Activated CD4-positive, alpha-beta T cell treated with anti-CD3 and anti-CD28 coated beads for 36 hours (primary cell): ENCODE measurements at regions not wholly inside any gene's neighbourhood (a gene's known extent, or its start where the extent isn't known, plus 50 kb on each side); places are given as distances from the start of the nearest gene placed in this dataset.

Source experiments
- ATAC-seq: fragments of 200-7000 bp; cut with Tn5 transposase; one replicate; pipeline ENCODE4 v1.10.0; 2021; ENCODE audit warnings: mild to moderate bottlenecking, moderate library complexity
- CTCF ChIA-PET: fragments of 350-600 bp; sonication (Branson Sonifier 250); formaldehyde crosslinking; loops from one replicate; lab custom pipeline; 2021; ENCODE audit warnings: antibody characterized with exemption; lab: Charles Lee
- POLR2A ChIA-PET: fragments of 350-600 bp; sonication (Branson Sonifier 250); formaldehyde crosslinking; loops from one replicate; lab custom pipeline; 2021; ENCODE audit warnings: antibody characterized with exemption, inconsistent platforms; lab: Charles Lee
- DNase-seq: peaks from one replicate; pipeline ENCODE4 v3.0.0-alpha.2; 2020
- H3K27ac Mint-ChIP-seq: one replicate; pipeline ENCODE4 v1.8.0; 2021; ENCODE audit warnings: mixed read lengths
- H3K27me3 Mint-ChIP-seq: one replicate; pipeline ENCODE4 v1.8.0; 2021; ENCODE audit warnings: mixed read lengths
- H3K36me3 Mint-ChIP-seq: one replicate; pipeline ENCODE4 v1.8.0; 2021; ENCODE audit warnings: low read depth, mixed read lengths
- H3K4me1 Mint-ChIP-seq: one replicate; pipeline ENCODE4 v1.8.0; 2021; ENCODE audit warnings: mixed read lengths
- H3K4me3 Mint-ChIP-seq: one replicate; pipeline ENCODE4 v1.8.0; 2021; ENCODE audit warnings: mild to moderate bottlenecking, moderate library complexity, mixed read lengths
- H3K9me3 Mint-ChIP-seq: one replicate; pipeline ENCODE4 v1.8.0; 2021; ENCODE audit warnings: low read depth, mixed read lengths
- intact Hi-C, 2 experiments: fragments of 100-400 bp; cut with DNase I in 1 of 2; cut with micrococcal nuclease in 1 of 2; formaldehyde crosslinking; loops; one replicate each; pipeline versions ENCODE4 v1.14.2 to v1.15.1; 2022 to 2024; cut with DNase I, micrococcal nuclease

- DNase-seq (peak; percentile 7), ATAC-seq (no peak)
- Mint-ChIP-seq H3K27me3 (peaks cover 31% of the 10 kb centered on the region), H3K36me3 (no peaks in the 10 kb centered on the region), H3K4me3 (no peak overlapping the region), H3K27ac (no peak overlapping the region), H3K4me1 (no peaks in the 10 kb centered on the region), H3K9me3 (no peaks in the 10 kb centered on the region)
- intact Hi-C loops: no loop called here
- ChIA-PET CTCF (no interaction called here), POLR2A (no interaction called here)
Observed at GRCh38 chr15:95326431-95327182, 1003.9 kb upstream of the NR2F2 start.

GRCh38 chr15:95327183-95327525, 1003.3 kb upstream of the NR2F2 start:
- ATAC-seq: no peak
- intact Hi-C loops: no loop called here
- H3K4me3 Mint-ChIP-seq: no peak overlapping the region

GRCh38 chr15:95327661-95328060, 1002.8 kb upstream of the NR2F2 start:
- no peak overlapping the region for H3K4me3 Mint-ChIP-seq
- POLR2A ChIA-PET: no interaction called here
- H3K27ac Mint-ChIP-seq: no peak overlapping the region
- ATAC-seq: no peak
- peaks cover 33% of the 10 kb centered on the region for H3K27me3 Mint-ChIP-seq
- CTCF ChIA-PET: no interaction called here
- no peaks in the 10 kb centered on the region for H3K4me1 Mint-ChIP-seq
- no peak for DNase-seq
- H3K36me3 Mint-ChIP-seq: no peaks in the 10 kb centered on the region
- intact Hi-C loops: no loop called here
- H3K9me3 Mint-ChIP-seq: no peaks in the 10 kb centered on the region

More at GRCh38 chr15:95327183-95327525, 1003.3 kb upstream of the NR2F2 start:
- H3K27me3 Mint-ChIP-seq: peaks cover 29% of the 10 kb centered on the region
- H3K9me3 Mint-ChIP-seq: no peaks in the 10 kb centered on the region
- ChIA-PET CTCF (no interaction called here), POLR2A (no interaction called here)
- DNase-seq: no peak
- no peak overlapping the region for H3K27ac Mint-ChIP-seq
- no peaks in the 10 kb centered on the region for H3K36me3 Mint-ChIP-seq
- H3K4me1 Mint-ChIP-seq: no peaks in the 10 kb centered on the region

- ATAC-seq (no peak), DNase-seq (no peak)
- no peaks in the 10 kb centered on the region for H3K36me3 Mint-ChIP-seq
- H3K27me3 Mint-ChIP-seq: peaks cover 33% of the 10 kb centered on the region
- H3K4me1 Mint-ChIP-seq: no peaks in the 10 kb centered on the region
- no peak overlapping the region for H3K4me3 Mint-ChIP-seq
- H3K9me3 Mint-ChIP-seq: no peaks in the 10 kb centered on the region
- CTCF ChIA-PET: no interaction called here
- POLR2A ChIA-PET: no interaction called here
- intact Hi-C loops: no loop called here
- H3K27ac Mint-ChIP-seq: no peak overlapping the region
Observed at GRCh38 chr15:95328559-95328958, 1001.9 kb upstream of the NR2F2 start.

GRCh38 chr15:95329362-95329761, 1001.1 kb upstream of the NR2F2 start:
- Mint-ChIP-seq H3K36me3 (no peaks in the 10 kb centered on the region), H3K27me3 (peaks cover 30% of the 10 kb centered on the region), H3K4me1 (no peaks in the 10 kb centered on the region), H3K9me3 (no peaks in the 10 kb centered on the region), H3K4me3 (no peak overlapping the region), H3K27ac (no peak overlapping the region)
- ChIA-PET CTCF (interaction anchor here (1.9 kb wide), 1 partner anchor 17 kb away, joined by 4 read pairs; no protein-coding TSS in a partner anchor), POLR2A (no interaction called here)
- DNase-seq (no peak), ATAC-seq (no peak)
- intact Hi-C loops: no loop called here

- H3K4me3 Mint-ChIP-seq: no peak overlapping the region
- ChIA-PET CTCF (no interaction called here), POLR2A (no interaction called here)
- ATAC-seq: no peak
- H3K27ac Mint-ChIP-seq: no peak overlapping the region
- H3K4me1 Mint-ChIP-seq: no peaks in the 10 kb centered on the region
- no peak for DNase-seq
- no peaks in the 10 kb centered on the region for H3K36me3 Mint-ChIP-seq
- no peaks in the 10 kb centered on the region for H3K9me3 Mint-ChIP-seq
- H3K27me3 Mint-ChIP-seq: peaks cover 15% of the 10 kb centered on the region
- intact Hi-C loops: no loop called here
Observed at GRCh38 chr15:95341686-95342085, 988.8 kb upstream of the NR2F2 start.

GRCh38 chr15:95345867-95346266, 984.6 kb upstream of the NR2F2 start:
- ATAC-seq (no peak), DNase-seq (no peak)
- ChIA-PET POLR2A (no interaction called here), CTCF (interaction anchor here (1.4 kb wide), 1 partner anchor 39 kb away, joined by 3 read pairs; no protein-coding TSS in a partner anchor)
- Mint-ChIP-seq H3K36me3 (no peaks in the 10 kb centered on the region), H3K27me3 (peaks cover 4% of the 10 kb centered on the region), H3K9me3 (no peaks in the 10 kb centered on the region), H3K4me3 (no peak overlapping the region), H3K4me1 (no peaks in the 10 kb centered on the region), H3K27ac (no peak overlapping the region)
- intact Hi-C loops: no loop called here

GRCh38 chr15:95346721-95347475, 983.6 kb upstream of the NR2F2 start:
- DNase-seq (no peak), ATAC-seq (no peak)
- intact Hi-C loops: no loop called here
- no peaks in the 10 kb centered on the region for H3K9me3 Mint-ChIP-seq
- H3K4me3 Mint-ChIP-seq: no peak overlapping the region
- no peaks in the 10 kb centered on the region for H3K36me3 Mint-ChIP-seq
- peaks cover 3% of the 10 kb centered on the region for H3K27me3 Mint-ChIP-seq
- H3K4me1 Mint-ChIP-seq: no peaks in the 10 kb centered on the region
- ChIA-PET CTCF (interaction anchor here (1.2 kb wide), 1 partner anchor 17 kb away, joined by 4 read pairs; no protein-coding TSS in a partner anchor), POLR2A (no interaction called here)
- no peak overlapping the region for H3K27ac Mint-ChIP-seq

GRCh38 chr15:95347837-95348236, 982.7 kb upstream of the NR2F2 start:
- Mint-ChIP-seq H3K4me1 (no peaks in the 10 kb centered on the region), H3K36me3 (no peaks in the 10 kb centered on the region), H3K27me3 (peaks cover 3% of the 10 kb centered on the region), H3K9me3 (no peaks in the 10 kb centered on the region), H3K4me3 (no peak overlapping the region), H3K27ac (no peak overlapping the region)
- intact Hi-C loops: no loop called here
- ChIA-PET CTCF (no interaction called here), POLR2A (no interaction called here)
- no peak for DNase-seq
- ATAC-seq: no peak

GRCh38 chr15:95350908-95351307, 979.6 kb upstream of the NR2F2 start:
- H3K4me3 Mint-ChIP-seq: no peak overlapping the region
- DNase-seq (no peak), ATAC-seq (no peak)
- intact Hi-C loops: no loop called here
- no peak overlapping the region for H3K27ac Mint-ChIP-seq
- H3K36me3 Mint-ChIP-seq: no peaks in the 10 kb centered on the region
- ChIA-PET POLR2A (no interaction called here), CTCF (no interaction called here)
- no peaks in the 10 kb centered on the region for H3K27me3 Mint-ChIP-seq
- no peaks in the 10 kb centered on the region for H3K4me1 Mint-ChIP-seq
- no peaks in the 10 kb centered on the region for H3K9me3 Mint-ChIP-seq

GRCh38 chr15:95352631-95353187, 977.8 kb upstream of the NR2F2 start:
- no peak for DNase-seq
- Mint-ChIP-seq H3K4me1 (no peaks in the 10 kb centered on the region), H3K36me3 (no peaks in the 10 kb centered on the region), H3K4me3 (no peak overlapping the region), H3K27ac (no peak overlapping the region), H3K27me3 (peaks cover 4% of the 10 kb centered on the region), H3K9me3 (no peaks in the 10 kb centered on the region)
- intact Hi-C loops: no loop called here
- ChIA-PET POLR2A (no interaction called here), CTCF (no interaction called here)
- ATAC-seq: no peak

GRCh38 chr15:95353512-95353911, 977.0 kb upstream of the NR2F2 start:
- ATAC-seq: no peak
- POLR2A ChIA-PET: no interaction called here
- Mint-ChIP-seq H3K4me1 (no peaks in the 10 kb centered on the region), H3K36me3 (no peaks in the 10 kb centered on the region), H3K4me3 (no peak overlapping the region), H3K9me3 (no peaks in the 10 kb centered on the region), H3K27ac (no peak overlapping the region), H3K27me3 (peaks cover 4% of the 10 kb centered on the region)
- no peak for DNase-seq
- CTCF ChIA-PET: no interaction called here
- intact Hi-C loops: no loop called here
